GM19239 (cell line): ENCODE measurements at regions not wholly inside any gene's neighbourhood (a gene's known extent, or its start where the extent isn't known, plus 50 kb on each side); places are given as distances from the start of the nearest gene placed in this dataset.
"Not testable (repeated sequence)": the region's sequence is repeated elsewhere in the genome, so short reads cannot be mapped to it uniquely, and the experiment has no call there.

ENCODE experiments used
- DNase-seq: peaks from one replicate; pipeline ENCODE4 v3.0.0; 2011; ENCODE audit warnings: low spot score; ENCODE audit not compliant: insufficient read length
- FAIRE-seq: peaks from 2 replicates; lab custom pipeline; 2011; peaks lifted over from hg19 to GRCh38; lab: Jason Lieb, UNC

DNA sequence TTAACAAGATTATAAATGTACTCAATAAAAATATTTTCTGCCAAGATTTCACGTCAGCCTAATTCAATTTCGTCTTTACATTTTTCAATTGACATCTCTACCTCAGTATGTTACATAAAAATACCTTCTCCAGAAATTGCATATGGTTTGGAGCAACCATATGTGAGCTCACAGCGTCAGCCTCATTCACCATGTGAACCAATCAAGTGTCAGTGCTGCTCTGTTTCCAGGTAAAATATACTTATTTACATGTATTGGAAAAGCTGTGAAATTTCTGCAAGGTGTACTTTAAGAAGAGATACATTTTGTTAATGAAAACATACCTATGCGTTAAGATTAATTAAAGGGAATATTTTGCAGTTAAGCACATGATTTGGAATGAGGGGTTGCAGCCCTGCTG lies 110.7 kb upstream of the PRSS1 start:
- DNase-seq (no peak), FAIRE-seq (no peak)

DNA sequence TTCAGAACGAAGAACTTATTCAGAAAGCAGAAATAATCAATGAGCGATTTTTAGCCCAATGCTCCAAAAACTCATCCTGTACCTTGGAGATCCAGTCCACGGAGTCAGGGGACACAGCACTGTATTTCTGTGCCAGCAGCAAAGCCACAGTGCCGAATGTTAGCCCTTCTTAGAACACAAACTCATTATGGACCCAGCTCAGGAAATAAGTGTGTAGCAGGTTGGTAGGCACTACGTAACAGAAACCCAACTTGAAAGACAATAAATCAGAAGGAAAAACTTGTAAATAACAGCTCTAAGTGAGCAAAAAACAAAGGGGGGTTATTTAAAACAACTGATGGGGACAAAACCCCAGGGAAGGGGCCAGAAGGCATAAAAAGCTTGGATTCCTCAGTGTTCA lies 112.0 kb upstream of the PRSS1 start:
- no peak for DNase-seq
- FAIRE-seq = no peak

DNA sequence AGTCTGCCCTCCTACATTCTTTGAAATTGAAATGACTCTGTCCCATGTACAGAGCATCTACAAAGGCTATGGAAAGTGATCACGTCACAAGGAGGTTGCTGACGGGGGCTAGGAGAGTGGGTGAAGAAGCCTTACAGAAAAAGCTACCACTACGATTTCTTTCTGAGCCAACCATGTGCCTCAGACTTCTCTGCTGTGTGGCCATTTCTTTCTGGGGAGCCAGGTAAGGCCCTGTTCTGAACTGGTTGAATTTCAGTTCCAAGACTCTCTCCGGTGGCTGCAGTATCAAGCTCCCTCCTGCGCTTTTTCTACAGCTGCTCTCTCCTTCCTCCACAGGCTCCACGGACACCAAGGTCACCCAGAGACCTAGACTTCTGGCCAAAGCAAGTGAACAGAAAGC lies 112.5 kb upstream of the PRSS1 start:
- DNase-seq = no peak
- no peak for FAIRE-seq

DNA sequence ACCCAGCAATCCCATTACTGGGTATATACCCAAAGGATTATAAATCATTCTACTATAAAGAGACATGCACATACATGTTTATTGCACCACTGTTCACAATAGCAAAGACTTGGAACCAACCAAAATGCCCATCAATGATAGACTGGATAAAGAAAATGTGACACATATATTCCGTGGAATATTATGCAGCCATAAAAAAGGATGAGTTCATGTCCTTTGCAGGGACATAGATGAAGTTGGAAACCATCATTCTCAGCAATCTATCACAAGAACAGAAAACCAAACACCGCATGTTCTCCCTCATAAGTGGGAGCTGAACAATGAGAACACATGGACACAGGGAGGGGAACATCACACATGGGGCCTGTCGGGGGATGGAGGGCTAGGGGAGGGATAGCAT lies 113.2 kb upstream of the PRSS1 start:
- not testable (repeated sequence) for DNase-seq, FAIRE-seq

DNA sequence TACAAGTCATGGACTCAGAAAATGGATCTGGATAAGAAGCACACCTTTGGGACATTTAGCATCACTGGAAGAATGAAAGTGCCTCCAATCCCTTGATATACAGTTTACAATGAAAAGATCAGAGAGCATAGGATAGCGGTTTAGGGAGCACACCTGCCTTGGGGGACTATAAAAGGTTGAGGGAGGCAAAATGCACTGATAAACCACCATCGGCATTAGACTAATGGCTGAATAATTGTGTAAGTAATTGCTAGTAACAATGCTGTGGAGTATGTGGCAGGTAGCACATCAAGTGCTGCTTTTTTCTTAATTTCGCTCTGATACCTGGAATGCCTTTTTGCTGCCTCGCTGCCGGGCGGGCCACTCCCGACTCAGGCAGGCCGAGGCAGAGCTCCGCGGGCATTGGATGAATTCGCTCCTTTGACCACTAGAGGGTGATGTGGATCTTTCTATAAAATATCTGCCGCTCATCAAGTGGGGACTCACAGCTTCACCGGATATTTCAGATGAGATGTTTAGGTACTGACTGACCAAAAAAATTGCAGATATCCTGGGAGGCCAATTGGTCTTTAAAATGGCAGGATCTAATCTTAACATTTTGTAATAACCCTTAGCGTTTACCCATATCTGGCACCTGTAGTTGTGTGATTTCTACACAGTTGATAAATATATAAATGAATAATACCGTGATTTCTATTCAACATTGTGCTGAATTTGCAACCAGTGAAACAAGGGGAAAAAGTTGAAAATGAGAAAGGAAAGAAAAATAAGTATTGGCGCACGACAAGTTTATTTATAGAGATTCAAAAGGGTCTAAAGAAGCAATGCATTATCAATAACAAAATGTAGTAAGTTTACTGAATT lies 116.8 kb upstream of the PRSS1 start:
- DNase-seq = peak; percentile 46
- FAIRE-seq = peak; percentile 35

DNA sequence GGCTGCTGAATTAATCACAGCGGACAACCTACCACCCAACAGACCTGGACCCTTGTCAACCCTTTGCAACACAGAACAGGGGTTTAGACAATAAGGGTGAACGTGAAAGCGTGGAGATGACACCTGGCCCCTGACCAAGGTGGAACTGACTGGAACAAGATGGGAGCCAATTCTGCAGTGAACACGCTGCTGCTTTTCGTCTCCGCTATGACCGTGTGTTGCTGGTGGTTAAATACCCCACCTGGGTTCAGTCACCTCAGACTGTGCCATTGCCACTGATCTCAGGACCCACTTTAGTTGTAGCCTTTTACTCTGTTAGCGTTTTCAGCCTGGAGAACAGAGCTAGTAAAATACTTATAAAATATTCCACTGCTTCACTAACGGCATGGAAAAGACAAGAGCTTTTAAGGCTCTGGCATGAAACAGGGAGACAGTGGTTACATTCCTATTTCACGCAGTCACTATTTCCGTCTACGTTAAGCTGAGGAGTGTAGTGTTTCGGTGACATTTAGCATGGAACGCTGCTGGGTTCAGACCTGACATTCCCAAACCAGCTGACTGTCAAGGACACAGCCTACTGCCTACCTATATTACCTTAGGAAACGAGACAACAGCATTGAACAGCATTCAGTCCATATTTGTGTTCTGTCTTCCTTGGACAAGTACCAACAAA lies 119.5 kb upstream of the PRSS1 start:
- DNase-seq = no peak
- no peak for FAIRE-seq

DNA sequence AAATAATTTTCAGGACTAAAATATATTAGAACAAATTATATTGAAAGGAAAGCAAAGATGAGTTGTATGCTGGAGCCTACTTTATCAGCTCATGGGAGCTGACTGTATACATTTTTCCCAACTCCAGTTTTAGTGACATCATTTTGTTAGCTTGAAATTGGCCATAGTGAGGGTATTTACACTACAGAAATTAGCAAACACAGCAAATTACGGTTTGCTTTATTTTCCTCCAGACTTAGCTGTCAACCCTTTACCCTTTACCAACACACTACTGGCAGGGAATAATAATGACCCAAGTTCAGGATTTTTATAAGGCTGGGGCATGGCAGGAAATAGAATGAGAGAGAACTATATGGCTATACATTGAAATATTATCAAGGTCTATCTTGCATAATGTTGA lies 120.3 kb upstream of the PRSS1 start:
- FAIRE-seq = no peak

DNA sequence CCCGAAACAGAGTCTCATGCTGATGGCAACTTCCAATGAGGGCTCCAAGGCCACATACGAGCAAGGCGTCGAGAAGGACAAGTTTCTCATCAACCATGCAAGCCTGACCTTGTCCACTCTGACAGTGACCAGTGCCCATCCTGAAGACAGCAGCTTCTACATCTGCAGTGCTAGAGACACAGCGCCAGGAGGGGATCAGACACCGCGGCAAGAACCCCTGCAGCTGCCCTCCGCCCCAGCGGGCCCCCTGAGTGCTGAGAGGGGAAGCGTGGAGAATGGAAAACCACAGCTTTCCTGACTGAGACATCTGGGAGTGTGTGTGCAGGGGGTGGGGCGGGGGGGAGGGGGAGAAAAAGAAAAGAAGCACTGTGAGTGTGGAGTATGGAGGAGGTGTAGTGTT lies 122.0 kb upstream of the PRSS1 start:
- not testable (repeated sequence) for DNase-seq, FAIRE-seq

More for the DNA sequence above, 120.3 kb upstream of the PRSS1 start:
- no peak for DNase-seq

DNA sequence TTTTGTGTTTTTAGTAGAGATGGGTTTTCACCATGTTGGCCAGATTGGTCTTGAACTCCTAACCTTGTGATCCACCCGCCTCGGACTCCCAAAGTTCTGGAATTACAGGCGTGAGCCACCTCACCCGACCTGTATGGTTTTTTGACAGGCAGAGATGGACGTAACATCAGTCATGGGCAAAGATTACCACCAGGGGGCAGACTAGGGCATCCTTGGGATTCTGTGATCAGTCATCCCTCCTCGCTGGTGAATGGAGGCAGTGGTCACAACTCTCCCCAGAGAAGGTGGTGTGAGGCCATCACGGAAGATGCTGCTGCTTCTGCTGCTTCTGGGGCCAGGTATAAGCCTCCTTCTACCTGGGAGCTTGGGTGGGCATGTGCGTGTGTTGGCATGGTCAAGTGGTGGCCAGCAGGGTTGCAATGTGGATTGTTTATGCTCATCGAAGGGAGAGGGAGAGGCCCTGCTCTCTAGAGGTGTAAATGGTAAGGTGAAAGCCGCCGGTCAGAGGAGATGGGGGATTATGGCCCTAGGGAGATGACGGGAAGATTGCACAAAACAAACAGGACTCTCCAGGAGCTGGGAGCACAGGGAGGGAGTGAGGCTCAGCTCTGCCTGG lies 122.7 kb upstream of the PRSS1 start:
- peak; percentile 14 for DNase-seq
- peak; percentile 90 for FAIRE-seq

DNA sequence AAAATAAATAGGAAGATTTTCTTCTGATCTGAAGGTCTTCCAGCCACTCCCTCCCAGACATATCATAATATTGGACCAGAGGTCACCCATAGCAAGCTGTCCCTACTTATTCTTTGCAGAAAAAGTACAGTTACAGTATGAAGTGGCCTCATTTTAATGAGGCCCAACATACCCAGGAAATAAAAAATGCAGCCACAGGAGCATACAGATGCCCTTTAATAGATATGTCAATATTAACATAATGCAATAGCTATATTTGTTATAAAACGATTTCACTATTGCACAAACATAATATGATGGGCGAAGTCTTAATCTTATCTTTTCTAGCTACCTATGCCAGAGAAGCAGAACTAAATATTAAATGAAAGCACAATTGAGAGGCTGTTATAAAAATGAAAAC lies 124.1 kb upstream of the PRSS1 start:
- DNase-seq, FAIRE-seq: not testable (repeated sequence)

DNA sequence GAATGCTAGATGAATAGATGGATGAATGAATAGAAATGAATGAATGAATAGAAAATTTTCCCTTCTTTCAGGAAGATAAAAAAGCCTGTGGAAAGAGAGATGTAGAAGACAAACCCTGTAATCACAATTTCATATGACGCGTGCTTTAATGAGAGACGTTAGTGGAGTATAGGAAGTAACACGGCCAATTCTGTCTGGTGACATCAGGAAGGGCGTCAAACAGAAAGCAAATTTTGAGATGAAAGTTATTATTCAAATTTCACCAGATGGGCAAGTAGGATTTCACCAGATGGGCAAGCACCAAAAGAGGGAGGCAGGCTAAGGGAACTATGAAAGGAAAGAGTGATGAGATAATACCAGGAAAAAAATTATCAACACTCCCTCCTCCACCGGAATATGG lies 128.9 kb upstream of the PRSS1 start:
- DNase-seq (no peak), FAIRE-seq (no peak)

DNA sequence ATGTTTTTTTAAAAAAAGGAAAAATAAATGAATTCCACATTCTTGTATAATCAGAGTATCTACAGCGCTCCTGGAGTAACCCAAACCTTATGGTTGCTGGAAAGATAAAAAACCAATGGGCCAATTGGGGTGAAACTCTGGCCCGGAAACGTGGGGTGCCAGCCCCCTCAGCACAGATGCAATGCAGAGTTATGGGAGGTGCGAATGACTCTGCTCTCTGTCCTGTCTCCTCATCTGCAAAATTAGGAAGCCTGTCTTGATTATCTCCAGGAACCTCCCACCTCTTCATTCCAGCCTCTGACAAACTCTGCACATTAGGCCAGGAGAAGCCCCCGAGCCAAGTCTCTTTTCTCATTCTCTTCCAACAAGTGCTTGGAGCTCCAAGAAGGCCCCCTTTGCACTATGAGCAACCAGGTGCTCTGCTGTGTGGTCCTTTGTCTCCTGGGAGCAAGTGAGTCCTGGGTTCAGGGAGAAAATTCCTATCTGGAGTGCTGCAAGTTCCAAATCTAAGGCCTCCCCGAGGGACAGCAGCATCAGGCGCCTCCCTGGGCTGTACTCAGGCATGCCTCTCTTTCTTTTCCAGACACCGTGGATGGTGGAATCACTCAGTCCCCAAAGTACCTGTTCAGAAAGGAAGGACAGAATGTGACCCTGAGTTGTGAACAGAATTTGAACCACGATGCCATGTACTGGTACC lies 130.5 kb upstream of the PRSS1 start:
- DNase-seq = no peak
- no peak for FAIRE-seq

DNA sequence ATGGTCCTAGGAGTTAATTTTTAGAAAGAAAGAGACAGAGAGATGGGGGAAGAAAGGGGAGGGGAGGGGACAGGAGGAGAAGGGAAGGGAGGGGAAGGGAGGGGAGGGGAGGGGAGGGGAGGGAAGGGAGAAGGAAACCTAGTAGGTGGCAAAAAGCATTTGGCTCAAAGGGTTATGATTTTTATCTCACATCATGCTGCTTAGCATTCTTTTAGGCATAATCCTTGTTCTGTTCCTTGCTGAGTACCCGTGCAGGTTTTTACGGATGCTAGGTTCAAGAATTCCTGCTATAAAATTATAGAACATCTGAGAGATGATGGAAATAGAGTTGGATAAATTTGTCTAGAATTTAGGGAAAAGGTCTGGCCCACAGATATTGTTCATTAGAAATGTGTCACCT lies 132.4 kb upstream of the PRSS1 start:
- DNase-seq = no peak
- FAIRE-seq = no peak

DNA sequence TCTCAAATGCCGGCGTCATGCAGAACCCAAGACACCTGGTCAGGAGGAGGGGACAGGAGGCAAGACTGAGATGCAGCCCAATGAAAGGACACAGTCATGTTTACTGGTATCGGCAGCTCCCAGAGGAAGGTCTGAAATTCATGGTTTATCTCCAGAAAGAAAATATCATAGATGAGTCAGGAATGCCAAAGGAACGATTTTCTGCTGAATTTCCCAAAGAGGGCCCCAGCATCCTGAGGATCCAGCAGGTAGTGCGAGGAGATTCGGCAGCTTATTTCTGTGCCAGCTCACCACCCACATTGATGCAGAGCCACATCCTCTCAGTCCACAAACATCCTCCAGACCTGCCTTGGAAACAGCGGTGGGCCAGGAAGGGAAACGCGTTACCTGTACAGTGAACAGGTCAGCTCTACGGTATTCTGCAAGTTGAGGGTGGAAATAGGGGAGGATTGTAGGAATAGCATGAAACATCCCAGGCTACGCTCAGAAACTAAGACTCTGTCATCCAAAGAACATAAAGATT lies 133.1 kb upstream of the PRSS1 start:
- FAIRE-seq (no peak), DNase-seq (no peak)

DNA sequence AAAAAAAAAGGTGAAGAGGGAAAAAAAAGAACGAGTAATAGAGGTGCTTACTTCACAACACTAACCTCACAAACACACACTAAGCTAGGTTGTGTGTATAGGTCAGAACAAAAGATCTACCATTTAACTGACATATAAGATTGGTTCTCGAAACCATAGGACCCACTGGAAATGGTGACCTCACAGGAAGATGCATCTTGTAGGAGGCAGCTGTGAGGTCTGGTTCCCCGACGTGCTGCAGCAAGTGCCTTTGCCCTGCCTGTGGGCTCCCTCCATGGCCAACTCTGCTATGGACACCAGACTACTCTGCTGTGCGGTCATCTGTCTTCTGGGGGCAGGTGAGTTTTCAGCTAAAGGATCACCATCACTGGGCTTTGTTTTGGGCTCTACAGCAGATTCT lies 133.8 kb upstream of the PRSS1 start:
- FAIRE-seq = no peak
- no peak for DNase-seq

DNA sequence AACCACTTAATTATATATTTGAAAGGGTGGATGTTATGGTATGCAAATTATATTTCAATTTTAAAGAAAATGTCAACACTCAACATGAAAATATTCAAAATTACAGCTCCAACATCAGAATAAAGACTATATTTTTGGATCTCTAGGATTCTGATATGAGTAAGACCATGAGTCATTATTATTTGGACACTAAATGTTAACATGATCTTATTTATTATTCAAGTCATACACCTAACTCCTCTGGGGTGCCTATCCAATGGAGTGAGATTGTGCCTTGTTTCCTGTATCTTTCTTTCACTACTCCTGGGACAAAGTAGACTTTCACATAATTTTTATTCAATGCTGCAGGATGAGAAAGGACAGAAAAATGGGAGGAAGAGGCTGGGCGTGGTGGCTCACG lies 135.2 kb upstream of the PRSS1 start:
- FAIRE-seq = no peak
- DNase-seq = no peak

DNA sequence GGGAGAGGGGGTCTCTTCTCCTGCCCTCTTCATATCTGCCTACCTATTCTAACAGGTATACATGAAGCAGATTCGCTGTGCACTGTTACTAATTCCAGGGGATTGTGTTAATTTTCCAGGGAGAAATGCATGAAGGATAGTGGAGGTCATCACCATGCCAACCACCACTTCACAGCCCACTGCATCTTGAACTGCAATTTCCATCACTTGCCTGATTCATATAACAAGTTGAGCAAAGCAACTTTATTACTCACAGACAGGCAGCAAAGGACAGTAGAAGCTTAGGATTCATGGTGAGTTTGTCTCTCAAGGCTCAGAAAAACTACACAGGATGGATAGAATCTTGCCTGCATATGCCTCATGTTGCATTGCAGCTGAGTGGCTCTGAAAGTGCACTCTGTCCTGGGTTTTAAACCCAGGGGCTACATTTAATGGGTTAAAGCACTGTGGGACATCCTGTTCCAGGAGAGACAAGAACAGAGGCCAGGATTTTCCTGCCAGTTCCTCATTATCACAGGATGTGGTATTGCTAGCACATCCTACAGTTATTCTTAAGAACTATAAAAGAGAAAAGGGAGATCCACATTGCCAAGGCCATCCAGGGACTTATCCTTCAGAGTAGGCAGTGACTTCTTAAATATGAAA lies 136.9 kb upstream of the PRSS1 start:
- DNase-seq (no peak), FAIRE-seq (no peak)

DNA sequence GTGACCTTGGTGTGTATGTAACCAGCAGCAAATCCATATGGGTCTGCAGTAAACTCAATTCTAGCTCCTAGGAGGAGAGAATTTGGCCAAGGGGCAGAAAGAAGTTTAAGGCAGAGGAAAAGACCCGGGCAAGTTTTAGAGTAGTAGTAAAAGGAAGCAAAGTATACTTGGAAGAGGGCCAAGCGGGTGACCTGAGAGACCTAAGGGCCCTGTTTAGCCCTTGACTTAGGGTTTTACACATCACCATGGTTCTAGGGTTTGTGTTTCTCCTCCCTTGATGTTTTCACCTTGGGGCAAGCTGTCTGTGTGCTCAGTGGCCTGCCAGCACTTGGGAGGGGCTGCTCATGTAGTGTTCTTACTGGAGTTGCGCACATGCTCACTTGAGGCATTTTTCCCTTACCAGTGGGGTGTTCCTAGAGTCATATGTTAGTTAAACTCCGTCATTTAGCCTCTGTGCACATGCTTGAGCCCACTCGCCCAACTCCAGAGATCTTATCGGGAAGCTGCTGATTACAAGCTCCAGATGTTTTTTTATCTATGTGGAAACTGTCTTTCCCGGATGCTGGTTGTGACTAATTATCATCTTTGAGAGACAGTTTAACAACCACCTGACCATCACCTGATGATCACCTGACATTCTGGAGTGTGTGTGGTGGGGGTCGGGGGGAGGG lies 137.6 kb upstream of the PRSS1 start:
- DNase-seq = no peak
- FAIRE-seq = no peak

DNA sequence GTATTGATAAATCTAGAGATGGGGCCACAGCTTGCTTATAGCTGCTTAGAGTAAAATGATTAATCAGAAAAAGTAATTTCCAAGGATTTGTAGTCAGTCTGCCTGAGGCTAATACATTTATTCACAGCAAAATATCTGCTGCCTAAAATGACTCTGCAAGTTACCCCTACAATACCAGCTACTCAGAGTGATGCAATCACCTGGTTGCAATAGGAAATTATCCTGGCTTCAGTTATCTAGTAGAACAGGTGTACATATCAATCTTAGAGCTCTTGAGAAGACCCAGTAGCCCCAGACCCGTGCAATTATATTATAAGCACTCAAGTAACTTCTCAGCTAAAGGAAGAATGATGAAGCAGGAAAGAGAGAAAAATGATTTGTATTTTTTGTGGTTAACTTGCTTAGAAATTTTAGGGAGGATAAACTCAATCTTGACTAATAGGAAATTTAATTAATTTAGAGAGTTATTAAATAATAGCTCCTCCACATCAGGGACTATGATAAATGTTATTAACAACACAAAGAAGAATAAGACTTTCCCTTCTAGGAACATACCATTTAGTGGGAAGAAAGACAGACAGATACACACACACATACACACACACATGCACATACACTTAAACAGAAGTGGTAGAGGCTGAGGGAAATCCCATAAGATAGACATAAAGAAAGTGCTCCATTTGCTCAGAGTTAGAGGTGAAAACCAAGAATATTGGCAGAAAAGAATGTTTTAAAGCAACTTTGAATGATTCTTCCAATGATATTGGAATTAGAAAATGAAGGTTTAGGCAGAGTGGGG lies 140.4 kb upstream of the PRSS1 start:
- no peak for DNase-seq

More for the DNA sequence above, 140.4 kb upstream of the PRSS1 start:
- no peak for FAIRE-seq
